H1 (cell line): ENCODE measurements at regions not wholly inside any gene's neighbourhood (a gene's known extent, or its start where the extent isn't known, plus 50 kb on each side); places are given as distances from the start of the nearest gene placed in this dataset.

ENCODE experiments used
- CTCF ChIA-PET: fragments of 300-600 bp; sonication (Branson Sonifier 250); formaldehyde crosslinking; loops from one replicate; lab custom pipeline; 2021; ENCODE audit not compliant: partially characterized antibody; lab: Charles Lee
- POLR2A ChIA-PET: fragments of 300-600 bp; sonication (Branson Sonifier 250); formaldehyde crosslinking; loops from one replicate; lab custom pipeline; 2021; ENCODE audit warnings: inconsistent platforms; ENCODE audit not compliant: partially characterized antibody; lab: Charles Lee
- DNase-seq, 2 experiments: peaks; one replicate each; pipeline versions ENCODE4 v3.0.0 to v3.0.0-alpha.2; 2010 to 2022; ENCODE audit warnings: low spot score in 2 of 2, low read depth in 1 of 2, mixed read lengths in 1 of 2
- FAIRE-seq: peaks from 2 replicates; lab custom pipeline; 2011; peaks lifted over from hg19 to GRCh38; lab: Jason Lieb, UNC
- H2AFZ ChIP-seq: 2 replicates; pipeline ENCODE4 v1.8.1; 2012; ENCODE audit warnings: low read length, inconsistent platforms
- H2AK5ac ChIP-seq: 2 replicates; pipeline ENCODE4 v1.6.1; 2013; ENCODE audit warnings: low read depth, low read length
- H2BK120ac ChIP-seq: replicated peaks from 2 replicates; pipeline ENCODE3; 2013; ENCODE audit warnings: low read depth, low read length, inconsistent platforms
- H2BK12ac ChIP-seq: 2 replicates; pipeline ENCODE4 v1.6.1; 2013; ENCODE audit warnings: low read depth, low read length
- H2BK15ac ChIP-seq: 2 replicates; pipeline ENCODE4 v1.6.1; 2013; ENCODE audit warnings: low read length
- H2BK20ac ChIP-seq: 2 replicates; pipeline ENCODE4 v1.6.1; 2013; ENCODE audit warnings: low read length
- H2BK5ac ChIP-seq: 2 replicates; pipeline ENCODE4 v1.6.1; 2013; ENCODE audit warnings: low read depth, low read length
- H3K14ac ChIP-seq: 2 replicates; pipeline ENCODE4 v1.6.1; 2013; ENCODE audit warnings: inconsistent platforms; ENCODE audit not compliant: insufficient read length
- H3K18ac ChIP-seq: 2 replicates; pipeline ENCODE4 v1.6.1; 2013; ENCODE audit warnings: low read length; ENCODE audit errors: extremely low read depth
- H3K23ac ChIP-seq: 2 replicates; pipeline ENCODE4 v1.6.1; 2013; ENCODE audit warnings: inconsistent platforms; ENCODE audit not compliant: insufficient read length
- H3K23me2 ChIP-seq: 2 replicates; pipeline ENCODE4 v1.6.1; 2013; ENCODE audit warnings: low read depth, low read length
- H3K27ac ChIP-seq: 2 replicates; pipeline ENCODE4 v1.6.1; 2011; ENCODE audit warnings: low read depth, low read length, inconsistent platforms
- H3K27me3 ChIP-seq, 4 experiments: replicated peaks in 1 of 4; 1 replicate in 1 of 4; 2 replicates in 3 of 4; pipeline versions ENCODE4 v1.6.1 to v1.8.1; 2011 to 2013; ENCODE audit warnings: low read length in 3 of 4, mild to moderate bottlenecking in 3 of 4, inconsistent platforms in 2 of 4, mixed read lengths in 2 of 4, moderate library complexity in 1 of 4; ENCODE audit not compliant: control insufficient read depth in 3 of 4, insufficient read depth in 3 of 4; ENCODE audit errors: extremely low read depth in 1 of 4
- H3K36me3 ChIP-seq, 4 experiments: 2 replicates each; pipeline versions ENCODE4 v1.6.1 to v1.8.1; 2011 to 2013; ENCODE audit warnings: mild to moderate bottlenecking in 4 of 4, low read length in 3 of 4, moderate library complexity in 2 of 4, control low read depth in 1 of 4, inconsistent platforms in 1 of 4; ENCODE audit not compliant: insufficient read depth in 4 of 4, control insufficient read depth in 2 of 4
- H3K4ac ChIP-seq: replicated peaks from 2 replicates; pipeline ENCODE3; 2013; ENCODE audit warnings: low read length, low read depth, mixed read lengths, inconsistent platforms; ENCODE audit not compliant: insufficient read length
- H3K4me1 ChIP-seq, 4 experiments: replicated peaks in 1 of 4; 1 replicate in 1 of 4; 2 replicates in 3 of 4; pipeline versions ENCODE4 v1.6.1 to v1.8.1; 2011 to 2013; ENCODE audit warnings: low read length in 3 of 4, inconsistent platforms in 2 of 4, mixed read lengths in 1 of 4; ENCODE audit not compliant: insufficient read depth in 4 of 4, control insufficient read depth in 3 of 4
- H3K4me2 ChIP-seq, 2 experiments: 2 replicates each; pipeline versions ENCODE4 v1.6.1 to v1.8.1; 2011 to 2013; ENCODE audit warnings: low read depth in 2 of 2, low read length in 2 of 2, control low read depth in 1 of 2, inconsistent platforms in 1 of 2, mild to moderate bottlenecking in 1 of 2; ENCODE audit not compliant: insufficient read depth in 1 of 2
- H3K4me3 ChIP-seq, 4 experiments: fragments of 200-600, 300-600 bp in 1 of 4; sonication (generic), shearing (Covaris generic), sonication (Bioruptor Twin) in 1 of 4; 2 replicates each; pipeline versions ENCODE4 v1.5.1 to v1.8.1; 2011 to 2016; ENCODE audit warnings: low read length in 4 of 4, low read depth in 3 of 4, control low read depth in 2 of 4, inconsistent platforms in 2 of 4, mild to moderate bottlenecking in 2 of 4, mixed read lengths in 1 of 4, moderate library complexity in 1 of 4; ENCODE audit not compliant: insufficient read depth in 2 of 4; ENCODE audit errors: extremely low read depth in 1 of 4
- H3K56ac ChIP-seq: replicated peaks from 2 replicates; pipeline ENCODE3; 2013; ENCODE audit warnings: low read depth, mild to moderate bottlenecking, mixed read lengths, low read length, inconsistent platforms; ENCODE audit not compliant: insufficient read length
- H3K79me1 ChIP-seq: 2 replicates; pipeline ENCODE4 v1.6.1; 2013; ENCODE audit warnings: low read depth, low read length, control low read depth
- H3K79me2 ChIP-seq, 2 experiments: 2 replicates each; pipeline versions ENCODE4 v1.6.1 to v1.8.1; 2012 to 2013; ENCODE audit warnings: low read length in 2 of 2, mild to moderate bottlenecking in 2 of 2, inconsistent platforms in 1 of 2; ENCODE audit not compliant: insufficient read depth in 2 of 2, control insufficient read depth in 1 of 2
- H3K9ac ChIP-seq, 4 experiments: replicated peaks in 1 of 4; 1 replicate in 1 of 4; 2 replicates in 3 of 4; pipeline versions ENCODE4 v1.6.1 to v1.8.1; 2011 to 2013; ENCODE audit warnings: low read depth in 3 of 4, low read length in 3 of 4, control low read depth in 2 of 4, mild to moderate bottlenecking in 2 of 4, moderate library complexity in 2 of 4, inconsistent platforms in 1 of 4; ENCODE audit errors: extremely low read depth in 1 of 4
- H3K9me3 ChIP-seq, 2 experiments: 2 replicates each; pipeline versions ENCODE4 v1.6.1 to v1.8.1; 2012 to 2013; ENCODE audit warnings: mild to moderate bottlenecking in 2 of 2, moderate library complexity in 2 of 2, control low read depth in 1 of 2, inconsistent platforms in 1 of 2, low read depth in 1 of 2, low read length in 1 of 2, mixed read lengths in 1 of 2; ENCODE audit not compliant: insufficient read depth in 2 of 2
- H4K20me1 ChIP-seq, 2 experiments: replicated peaks in 1 of 2; 2 replicates each; pipeline versions ENCODE3 to v1.8.1; 2011 to 2013; ENCODE audit warnings: inconsistent platforms in 2 of 2, low read length in 2 of 2, mild to moderate bottlenecking in 1 of 2; ENCODE audit not compliant: insufficient read depth in 2 of 2, control insufficient read depth in 1 of 2
- H4K5ac ChIP-seq: 2 replicates; pipeline ENCODE4 v1.6.1; 2013; ENCODE audit warnings: low read length, low read depth, mixed read lengths, inconsistent platforms; ENCODE audit not compliant: insufficient read length
- H4K8ac ChIP-seq: 2 replicates; pipeline ENCODE4 v1.8.0; 2013; ENCODE audit warnings: mild to moderate bottlenecking, moderate library complexity, low read length, inconsistent platforms; ENCODE audit not compliant: insufficient read depth; ENCODE audit errors: extremely low read depth
- H4K91ac ChIP-seq: replicated peaks from 2 replicates; pipeline ENCODE3; 2013; ENCODE audit warnings: low read length, mixed read lengths, inconsistent platforms; ENCODE audit not compliant: insufficient read length
- GABPA ChIP-seq: IDR thresholded peaks from 2 replicates; pipeline ENCODE4 v1.6.1; 2011; ENCODE audit warnings: mild to moderate bottlenecking, low read length, moderate library complexity, borderline replicate concordance; ENCODE audit not compliant: insufficient read depth
- KDM1A ChIP-seq: fragments of 200-600, 300-600 bp; sonication (generic); IDR thresholded peaks from 2 replicates; pipeline ENCODE4 v1.7.1; 2016; ENCODE audit warnings: mild to moderate bottlenecking, low read length, borderline replicate concordance
- WGBS, 2 experiments: shearing (Covaris generic) in 1 of 2; methylation state at CpG; one replicate each; pipeline versions ENCODE4 v1.1.6 to v1.1.7; 2013 to 2015; ENCODE audit warnings: low lambda C conversion rate in 2 of 2, mixed read lengths in 2 of 2, inconsistent platforms in 1 of 2, low coverage in 1 of 2, missing lambda C conversion rate in 1 of 2; ENCODE audit not compliant: insufficient replicate concordance in 2 of 2, insufficient coverage in 1 of 2, insufficient read length in 1 of 2; ENCODE audit errors: extremely low coverage in 1 of 2, missing lambda C conversion rate in 1 of 2; 5-methylcytosine and 5-hydroxymethylcytosine counted together

- H3K4me1 ChIP-seq = peaks cover 0 to 7% (median 3%) of the 10 kb centered on the region in 4 experiments; a peak in 4 of 7 replicates
Measured at GRCh38 chr1:53405737-53406136, 53.5 kb upstream of the DMRTB1 start.

More at GRCh38 chr1:53405737-53406136, 53.5 kb upstream of the DMRTB1 start:
- Histone ChIP-seq H4K5ac (no peak overlapping the region), H4K20me1 (no peaks in the 10 kb centered on the region), H2BK5ac (no peak overlapping the region), H3K14ac (no peak overlapping the region), H3K79me2 (no peaks in the 10 kb centered on the region), H3K27me3 (peaks cover 0 to 4% (median under 1%) of the 10 kb centered on the region in 4 experiments; a peak in 3 of 7 replicates), H2AK5ac (no peak overlapping the region), H3K56ac (no peak overlapping the region), H4K8ac (no peak overlapping the region), H2BK120ac (no peak overlapping the region), H3K4me2 (no peak overlapping the region), H3K4me3 (no peak overlapping the region), H3K9me3 (no peaks in the 10 kb centered on the region), H2BK12ac (no peak overlapping the region), H3K36me3 (no peaks in the 10 kb centered on the region), H2BK20ac (no peak overlapping the region), H2AFZ (no peak overlapping the region), H3K27ac (no peak overlapping the region), H3K18ac (no peak overlapping the region), H4K91ac (no peak overlapping the region), H3K23me2 (no peaks in the 10 kb centered on the region; the same call in 1 of the 2 replicates), H3K9ac (no peak overlapping the region), H3K4ac (no peak overlapping the region), H2BK15ac (no peak overlapping the region), H3K23ac (no peak overlapping the region), H3K79me1 (no peaks in the 10 kb centered on the region)
- FAIRE-seq (no peak), DNase-seq (no peak)
- 87% methylated on average over 7 of the region's 7 CpGs; no CpG with 5 or more reads in 1 of the 2 experiments for WGBS, 2 experiments
- CTCF ChIA-PET = interaction anchor here (1.0 to 4.7 kb wide), 7 partner anchors 9 to 128 kb away, joined by 3 to 26 read pairs (median 7); no protein-coding TSS in a partner anchor
- POLR2A ChIA-PET = no interaction called here
- TF ChIP-seq KDM1A (no peak), GABPA (no peak)
